Stimulated activated CD4-positive, alpha-beta T cell treated with anti-CD3 and anti-CD28 coated beads, Interleukin-4, amount 100 ng/mL, for 4 hours (primary cell): ENCODE measurements at regions not wholly inside any gene's neighbourhood (a gene's known extent, or its start where the extent isn't known, plus 50 kb on each side); places are given as distances from the start of the nearest gene placed in this dataset.

Experiments
- DNase-seq, 2 experiments: peaks; one replicate each; pipeline ENCODE4 v3.0.0-alpha.2; 2020

- DNase-seq = no peak
Observed at GRCh38 chr13:91284335-91284734, 63.2 kb upstream of the MIR17HG start.

GRCh38 chr13:91286317-91286716 lies 61.2 kb upstream of the MIR17HG start:
- no peak for DNase-seq

GRCh38 chr13:91291078-91291477 lies 56.4 kb upstream of the MIR17HG start:
- no peak for DNase-seq

GRCh38 chr13:91292630-91293221 lies 54.8 kb upstream of the MIR17HG start:
- DNase-seq = no peak

GRCh38 chr13:91295712-91296410 lies 51.6 kb upstream of the MIR17HG start:
- no peak for DNase-seq

GRCh38 chr13:91297503-91297902 lies 50.0 kb upstream of the MIR17HG start:
- no peak for DNase-seq
